HG03025 (cell line): ENCODE measurements at regions not wholly inside any gene's neighbourhood (a gene's known extent, or its start where the extent isn't known, plus 50 kb on each side); places are given as distances from the start of the nearest gene placed in this dataset.
"Not testable (repeated sequence)": the region's sequence is repeated elsewhere in the genome, so short reads cannot be mapped to it uniquely, and the experiment has no call there.

Source experiments
- ATAC-seq: cut with Tn5 transposase; IDR thresholded peaks from one replicate; pipeline ENCODE4 v1.9.1; 2021; ENCODE audit warnings: mild to moderate bottlenecking, moderate library complexity; ENCODE audit not compliant: unreplicated experiment, low FRiP score

GRCh38 chr1:101408212-101409042 is 171.6 kb downstream of the S1PR1 start:
- peak; percentile 19 for ATAC-seq

GRCh38 chr1:101409102-101409501 is 172.3 kb downstream of the S1PR1 start:
- ATAC-seq: no peak

DNA sequence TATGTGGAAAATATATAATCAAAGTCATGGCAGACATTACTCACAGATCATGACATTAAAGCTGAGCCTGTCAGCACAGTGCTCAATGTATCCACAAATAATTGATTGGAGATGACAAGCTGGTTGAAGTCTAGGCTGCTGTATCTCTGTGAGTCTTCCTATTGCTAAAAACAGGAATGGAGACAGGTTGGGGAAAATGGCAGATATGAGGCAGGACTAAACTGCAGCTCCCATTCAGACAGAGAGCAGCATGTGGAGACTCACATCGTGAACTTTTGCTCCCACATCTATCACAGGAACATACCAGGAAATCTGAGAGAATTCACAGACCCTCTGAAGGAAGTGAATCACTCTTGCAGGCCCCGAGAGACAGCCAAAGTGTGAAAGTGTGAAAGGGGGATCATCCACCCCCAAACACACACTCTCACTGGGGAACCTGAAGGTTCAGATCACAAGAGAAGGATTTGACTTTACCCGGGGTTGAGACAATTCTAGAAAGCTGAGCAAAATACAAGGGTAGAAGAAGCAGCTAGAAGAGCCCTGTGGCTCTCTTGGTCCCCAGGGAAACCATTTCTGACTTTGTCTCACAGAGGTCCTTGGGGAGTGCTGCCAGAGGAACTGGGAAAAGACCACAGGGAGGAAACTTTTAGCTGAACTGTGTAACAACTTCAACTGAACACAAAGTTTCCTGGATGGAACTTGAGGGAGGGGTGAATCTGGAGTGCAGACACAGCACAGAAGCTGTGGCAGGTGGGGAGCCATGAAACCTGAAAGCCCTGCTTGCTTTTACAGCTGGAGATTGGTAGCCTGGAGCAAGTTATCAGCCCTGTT is 173.4 kb downstream of the S1PR1 start:
- peak; percentile 24 for ATAC-seq

DNA sequence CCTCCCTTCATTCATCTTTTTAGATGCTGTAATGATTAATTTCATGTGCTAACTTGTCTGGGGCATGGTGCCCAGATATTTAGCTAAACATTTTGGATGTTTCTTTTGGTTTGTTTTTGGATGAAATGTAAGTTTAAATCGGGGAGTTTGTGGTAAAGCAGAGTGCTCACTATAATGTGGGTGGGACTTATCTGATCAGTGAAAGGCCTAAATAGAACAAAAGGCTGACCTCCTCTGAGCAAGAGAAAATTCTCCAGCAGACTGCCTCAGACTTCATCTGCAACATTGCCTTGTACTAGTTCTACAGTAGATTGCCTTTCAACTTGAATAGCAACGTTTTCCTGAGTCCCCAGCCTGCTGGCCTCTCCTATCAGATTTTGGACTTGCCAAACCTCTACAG is 183.6 kb downstream of the S1PR1 start:
- ATAC-seq: no peak

DNA sequence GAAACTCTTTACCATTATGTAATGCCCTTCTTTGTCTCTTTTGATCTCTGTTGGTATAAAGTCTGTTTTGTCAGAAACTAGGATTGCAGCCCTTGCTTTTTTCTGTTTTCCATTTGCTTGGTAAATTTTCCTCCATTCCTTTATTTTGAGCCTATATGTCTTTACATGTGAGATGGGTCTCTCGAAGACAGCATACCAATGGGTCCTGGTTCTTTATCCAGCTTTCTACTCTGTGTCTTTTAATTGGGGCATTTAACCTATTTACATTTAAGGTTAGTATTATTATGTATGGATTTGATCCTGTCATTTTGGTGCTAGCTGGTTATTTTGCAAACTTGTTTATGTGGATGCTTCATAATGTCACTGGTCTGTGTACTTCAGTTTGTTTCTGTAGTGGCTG is 191.3 kb downstream of the S1PR1 start:
- ATAC-seq: not testable (repeated sequence)

- no peak for ATAC-seq
Observed at GRCh38 chr1:101428562-101428961, 191.7 kb downstream of the S1PR1 start.

DNA sequence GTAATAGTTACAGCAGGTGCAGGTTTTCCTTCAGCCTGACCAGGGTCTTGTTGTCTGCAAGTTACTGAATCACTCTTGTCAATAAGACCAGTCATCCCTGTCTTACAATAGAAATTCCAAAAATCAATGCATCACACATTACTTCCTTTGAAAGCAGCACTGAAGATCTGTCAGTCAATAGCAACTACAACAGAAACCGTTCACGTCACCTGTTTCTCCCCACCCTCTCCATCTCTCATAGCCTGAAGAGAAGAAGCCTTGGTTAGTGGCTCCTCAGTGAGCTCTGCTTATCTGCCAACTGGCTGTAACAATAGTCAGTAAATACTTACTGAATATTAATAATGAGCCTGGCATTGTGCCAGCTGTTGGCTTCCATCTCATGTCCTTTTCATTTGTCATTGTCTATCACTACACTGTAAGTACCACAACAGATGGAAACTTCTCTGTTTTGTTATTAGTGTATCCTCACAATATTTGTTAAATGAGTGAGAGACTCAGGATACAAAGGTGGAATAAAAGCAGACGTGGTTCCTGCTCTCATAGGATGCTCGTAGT is 195.2 kb downstream of the S1PR1 start:
- no peak for ATAC-seq

DNA sequence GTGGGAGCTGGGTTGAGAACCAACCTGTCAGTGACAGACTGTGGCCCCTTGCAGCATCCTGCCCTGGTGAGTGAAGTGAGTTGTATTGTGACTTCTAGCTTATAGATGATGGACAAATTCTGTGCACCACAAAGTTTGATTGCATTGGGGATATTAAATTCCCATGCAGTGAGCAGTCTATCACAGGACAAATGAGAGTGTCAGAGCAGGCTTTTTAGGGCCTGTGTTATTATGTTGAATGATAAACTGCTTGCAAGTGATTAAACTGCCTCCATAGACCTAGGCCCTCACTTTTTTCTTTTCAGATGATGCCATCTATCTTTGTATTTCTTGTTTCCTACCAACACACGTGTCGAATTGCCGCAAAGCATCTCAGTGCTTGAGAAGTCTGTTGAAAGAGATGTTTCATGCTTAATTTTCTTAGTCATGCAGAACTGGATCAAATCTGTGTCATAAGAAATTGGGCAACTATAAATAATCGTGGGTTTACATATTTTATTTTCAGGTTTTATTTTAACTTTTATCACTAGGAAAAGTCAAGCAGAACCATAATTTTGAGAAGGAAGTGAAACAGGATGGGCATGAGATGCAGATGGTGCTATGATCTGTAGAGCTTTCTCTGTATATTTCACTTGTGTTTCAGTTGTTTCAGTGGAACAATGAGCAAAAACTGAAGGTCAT is 199.2 kb downstream of the S1PR1 start:
- ATAC-seq: peak; percentile 71

GRCh38 chr1:101437800-101438199 is 201.0 kb downstream of the S1PR1 start:
- ATAC-seq: no peak

DNA sequence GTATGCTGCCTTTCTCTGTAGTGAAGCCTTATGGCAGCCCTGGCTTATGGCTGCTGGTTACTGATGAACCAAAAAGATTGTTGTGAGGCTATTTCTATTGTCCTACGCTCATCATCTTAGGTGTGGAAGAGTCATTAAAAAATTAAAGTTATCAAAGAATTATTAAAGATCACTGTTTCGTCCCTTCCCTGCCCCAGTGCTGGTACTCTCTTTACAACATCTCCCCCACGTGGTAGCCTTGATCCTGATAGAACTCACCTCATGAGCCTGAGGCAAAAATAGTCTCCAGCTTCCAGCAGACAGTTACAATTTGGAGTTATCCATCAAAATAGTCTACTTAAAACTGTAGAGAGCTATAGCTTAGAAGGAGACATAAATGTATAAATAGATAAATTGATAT is 201.5 kb downstream of the S1PR1 start:
- ATAC-seq: peak; percentile 38

GRCh38 chr1:101440485-101440884 is 203.7 kb downstream of the S1PR1 start:
- no peak for ATAC-seq

DNA sequence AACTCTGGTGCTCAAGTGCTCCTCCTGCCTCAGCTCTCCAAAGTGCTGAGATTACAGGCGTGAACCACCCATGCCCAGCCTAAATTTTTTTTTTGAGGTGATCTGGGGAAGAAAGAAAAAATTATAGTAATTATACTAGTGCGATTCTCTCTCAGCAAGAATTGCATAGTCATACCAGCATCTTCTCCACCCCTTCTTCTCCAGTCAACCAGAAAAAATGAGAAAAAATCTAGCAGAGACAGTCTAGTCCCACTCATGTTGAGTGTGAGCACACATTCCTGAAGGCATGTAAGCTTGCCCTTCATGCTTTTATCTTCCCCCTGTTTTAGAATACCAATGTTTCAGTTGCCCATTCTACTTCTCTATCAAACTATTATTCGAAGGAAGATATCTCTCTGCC is 207.6 kb downstream of the S1PR1 start:
- peak; percentile 56 for ATAC-seq

- peak; percentile 29 for ATAC-seq
Observed at GRCh38 chr1:101444873-101445618, 208.2 kb downstream of the S1PR1 start.

DNA sequence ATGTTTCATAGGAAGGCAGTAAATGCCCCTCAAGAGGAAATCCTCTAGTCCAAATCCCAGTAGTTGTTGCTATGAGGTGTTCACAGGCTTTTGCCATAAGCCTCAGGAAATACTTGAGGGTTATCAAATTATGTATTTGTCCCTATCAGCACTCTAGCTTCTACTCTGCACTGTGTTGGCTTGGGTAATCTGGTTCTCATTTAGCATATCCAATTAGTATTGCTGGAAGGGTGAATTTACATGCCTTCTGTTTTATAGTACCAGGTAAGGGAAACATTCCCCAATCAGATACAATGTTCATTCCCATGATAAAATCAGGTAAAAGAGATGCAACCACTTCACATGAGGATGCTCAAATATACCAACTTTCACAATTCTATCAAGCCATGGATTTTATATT is 211.2 kb downstream of the S1PR1 start:
- no peak for ATAC-seq

GRCh38 chr1:101450691-101451090 is 213.9 kb downstream of the S1PR1 start:
- not testable (repeated sequence) for ATAC-seq

DNA sequence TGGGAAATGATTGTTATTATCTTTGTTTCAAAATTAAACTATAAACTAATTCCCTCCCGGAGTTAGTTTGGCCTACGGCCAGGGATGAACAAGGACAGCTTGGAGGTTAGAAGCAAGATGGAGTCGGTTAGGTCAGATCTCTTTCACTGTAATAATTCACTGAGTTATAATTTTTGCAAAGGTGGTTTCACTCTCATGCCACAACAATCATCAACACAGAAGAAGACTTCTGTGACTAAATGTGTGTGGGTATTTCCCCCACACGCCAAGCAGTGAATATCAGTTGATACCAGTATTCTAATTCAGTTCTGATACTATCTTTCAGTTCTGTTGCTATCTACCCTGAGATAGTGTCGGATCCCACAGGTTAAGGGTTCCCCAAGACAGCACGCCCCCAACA is 215.1 kb downstream of the S1PR1 start:
- peak; percentile 45 for ATAC-seq

- no peak for ATAC-seq
Observed at GRCh38 chr1:101452825-101453224, 216.0 kb downstream of the S1PR1 start.

- ATAC-seq: no peak
Observed at GRCh38 chr1:101453844-101454243, 217.0 kb downstream of the S1PR1 start.

DNA sequence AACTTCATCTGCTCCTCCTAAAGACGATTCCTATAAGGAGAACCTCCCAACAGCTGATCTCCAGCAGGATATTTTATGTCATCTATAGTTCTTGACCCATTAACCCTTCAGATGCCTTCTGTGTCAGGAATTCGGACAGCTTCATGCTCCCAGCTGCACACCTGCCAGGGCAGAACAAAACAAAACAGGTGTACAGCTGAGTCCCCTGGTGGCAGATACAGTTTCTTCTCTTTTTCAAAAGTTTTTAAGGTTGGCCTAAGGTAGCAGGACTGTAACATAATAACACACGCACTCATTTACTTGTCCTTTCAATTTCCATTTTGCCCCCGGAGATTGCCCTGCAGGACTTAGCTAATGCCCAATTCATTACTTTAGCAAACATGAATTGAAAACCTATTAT is 218.3 kb downstream of the S1PR1 start:
- no peak for ATAC-seq

DNA sequence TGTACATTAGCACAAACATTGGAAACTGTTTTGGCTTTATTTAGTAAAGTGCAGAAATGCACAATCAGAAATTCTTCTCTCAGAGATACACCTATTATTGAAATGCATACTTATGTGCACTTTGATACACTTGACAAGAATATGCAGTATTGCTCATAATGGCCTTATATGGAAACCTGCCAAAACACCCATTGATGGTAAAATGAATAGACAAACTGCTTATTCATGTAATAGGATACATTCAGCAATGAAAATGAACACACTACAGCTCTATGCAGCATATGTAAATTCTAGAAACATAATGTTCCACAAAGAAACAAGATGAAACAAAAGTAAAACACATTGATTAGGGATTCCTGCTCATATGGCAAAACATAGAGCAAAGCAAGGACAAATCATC is 223.9 kb downstream of the S1PR1 start:
- ATAC-seq: no peak
